ENCODE measurements at regions not wholly inside any gene's neighbourhood (a gene's known extent, or its start where the extent isn't known, plus 50 kb on each side); places are given as distances from the start of the nearest gene placed in this dataset.

DNA sequence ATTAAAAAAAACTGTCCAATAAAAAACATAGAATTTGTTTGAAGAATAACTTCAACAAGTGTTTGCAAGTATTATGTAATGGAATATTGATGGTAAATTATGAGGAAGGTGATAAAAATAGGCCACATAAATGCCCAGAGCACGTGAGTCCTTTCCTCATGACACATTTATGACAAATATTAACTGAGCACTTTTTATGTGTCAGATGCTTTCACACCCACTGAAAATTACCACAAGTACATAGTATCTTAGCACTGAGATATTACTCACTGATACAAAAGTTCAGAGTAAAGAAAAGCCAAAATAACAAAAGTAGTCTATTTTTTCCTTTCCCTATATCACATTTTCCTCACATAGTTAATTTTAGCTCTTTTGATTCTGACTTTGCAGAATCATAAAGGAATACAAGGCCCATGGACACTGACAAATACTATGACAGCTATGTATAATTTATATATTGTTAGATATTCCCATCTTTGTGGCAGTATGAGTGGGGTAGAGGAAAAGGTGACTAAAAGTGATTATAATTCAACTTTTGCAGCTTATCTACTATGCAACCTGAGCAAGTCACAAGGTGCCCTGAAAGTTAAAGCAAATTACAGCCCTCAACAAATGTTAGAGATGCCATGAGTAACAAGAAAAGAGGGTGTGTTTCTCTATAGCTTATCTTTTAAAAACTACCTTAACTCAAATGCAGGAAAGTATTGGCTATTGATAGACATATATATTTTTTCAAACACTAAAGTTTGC is 80.7 kb downstream of the RBMY1D start:
- H3K4me3 Mint-ChIP-seq = no peak overlapping the region
- H3K4me1 Mint-ChIP-seq = no peaks in the 10 kb centered on the region
- DNase-seq (ENCODE audit: low spot score) = no peak

More for the DNA sequence above, 80.7 kb downstream of the RBMY1D start:
- no peak for ATAC-seq
- no peak overlapping the region for H3K4me2 ChIP-seq
- peaks cover 5% of the 10 kb centered on the region for H3K27me3 Mint-ChIP-seq (ENCODE audit: insufficient read depth, low read depth, poor library complexity)
- TF ChIP-seq, protein P1, sequence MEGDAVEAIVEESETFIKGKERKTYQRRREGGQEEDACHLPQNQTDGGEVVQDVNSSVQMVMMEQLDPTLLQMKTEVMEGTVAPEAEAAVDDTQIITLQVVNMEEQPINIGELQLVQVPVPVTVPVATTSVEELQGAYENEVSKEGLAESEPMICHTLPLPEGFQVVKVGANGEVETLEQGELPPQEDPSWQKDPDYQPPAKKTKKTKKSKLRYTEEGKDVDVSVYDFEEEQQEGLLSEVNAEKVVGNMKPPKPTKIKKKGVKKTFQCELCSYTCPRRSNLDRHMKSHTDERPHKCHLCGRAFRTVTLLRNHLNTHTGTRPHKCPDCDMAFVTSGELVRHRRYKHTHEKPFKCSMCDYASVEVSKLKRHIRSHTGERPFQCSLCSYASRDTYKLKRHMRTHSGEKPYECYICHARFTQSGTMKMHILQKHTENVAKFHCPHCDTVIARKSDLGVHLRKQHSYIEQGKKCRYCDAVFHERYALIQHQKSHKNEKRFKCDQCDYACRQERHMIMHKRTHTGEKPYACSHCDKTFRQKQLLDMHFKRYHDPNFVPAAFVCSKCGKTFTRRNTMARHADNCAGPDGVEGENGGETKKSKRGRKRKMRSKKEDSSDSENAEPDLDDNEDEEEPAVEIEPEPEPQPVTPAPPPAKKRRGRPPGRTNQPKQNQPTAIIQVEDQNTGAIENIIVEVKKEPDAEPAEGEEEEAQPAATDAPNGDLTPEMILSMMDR (conservative IDR thresholded peaks at IDR 0.05; ENCODE audit: low read depth in 2 of 2) = no peak
- TF ChIP-seq JUNB (IDR thresholded peaks at IDR 0.05; ENCODE audit: unreplicated experiment) = no peak
- TF ChIP-seq STAT1 (IDR thresholded peaks at IDR 0.05; ENCODE audit: unreplicated experiment) = no peak
- TF ChIP-seq CREB1 (CRISPR knock-in tag; IDR thresholded peaks at IDR 0.05; ENCODE audit: low read depth) = no peak
- TF ChIP-seq POLR2AphosphoS5 (IDR thresholded peaks at IDR 0.05; ENCODE audit: low read depth) = no peak
- no peak for TF ChIP-seq NANOG (IDR thresholded peaks at IDR 0.05; ENCODE audit: borderline replicate concordance)
- no peak for TF ChIP-seq ZNF331 (CRISPR knock-in tag; IDR thresholded peaks at IDR 0.05; ENCODE audit: low read depth)
- TF ChIP-seq, protein P2, sequence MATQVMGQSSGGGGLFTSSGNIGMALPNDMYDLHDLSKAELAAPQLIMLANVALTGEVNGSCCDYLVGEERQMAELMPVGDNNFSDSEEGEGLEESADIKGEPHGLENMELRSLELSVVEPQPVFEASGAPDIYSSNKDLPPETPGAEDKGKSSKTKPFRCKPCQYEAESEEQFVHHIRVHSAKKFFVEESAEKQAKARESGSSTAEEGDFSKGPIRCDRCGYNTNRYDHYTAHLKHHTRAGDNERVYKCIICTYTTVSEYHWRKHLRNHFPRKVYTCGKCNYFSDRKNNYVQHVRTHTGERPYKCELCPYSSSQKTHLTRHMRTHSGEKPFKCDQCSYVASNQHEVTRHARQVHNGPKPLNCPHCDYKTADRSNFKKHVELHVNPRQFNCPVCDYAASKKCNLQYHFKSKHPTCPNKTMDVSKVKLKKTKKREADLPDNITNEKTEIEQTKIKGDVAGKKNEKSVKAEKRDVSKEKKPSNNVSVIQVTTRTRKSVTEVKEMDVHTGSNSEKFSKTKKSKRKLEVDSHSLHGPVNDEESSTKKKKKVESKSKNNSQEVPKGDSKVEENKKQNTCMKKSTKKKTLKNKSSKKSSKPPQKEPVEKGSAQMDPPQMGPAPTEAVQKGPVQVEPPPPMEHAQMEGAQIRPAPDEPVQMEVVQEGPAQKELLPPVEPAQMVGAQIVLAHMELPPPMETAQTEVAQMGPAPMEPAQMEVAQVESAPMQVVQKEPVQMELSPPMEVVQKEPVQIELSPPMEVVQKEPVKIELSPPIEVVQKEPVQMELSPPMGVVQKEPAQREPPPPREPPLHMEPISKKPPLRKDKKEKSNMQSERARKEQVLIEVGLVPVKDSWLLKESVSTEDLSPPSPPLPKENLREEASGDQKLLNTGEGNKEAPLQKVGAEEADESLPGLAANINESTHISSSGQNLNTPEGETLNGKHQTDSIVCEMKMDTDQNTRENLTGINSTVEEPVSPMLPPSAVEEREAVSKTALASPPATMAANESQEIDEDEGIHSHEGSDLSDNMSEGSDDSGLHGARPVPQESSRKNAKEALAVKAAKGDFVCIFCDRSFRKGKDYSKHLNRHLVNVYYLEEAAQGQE (IDR thresholded peaks at IDR 0.05; ENCODE audit: unreplicated experiment) = no peak
- TF ChIP-seq, protein P3, sequence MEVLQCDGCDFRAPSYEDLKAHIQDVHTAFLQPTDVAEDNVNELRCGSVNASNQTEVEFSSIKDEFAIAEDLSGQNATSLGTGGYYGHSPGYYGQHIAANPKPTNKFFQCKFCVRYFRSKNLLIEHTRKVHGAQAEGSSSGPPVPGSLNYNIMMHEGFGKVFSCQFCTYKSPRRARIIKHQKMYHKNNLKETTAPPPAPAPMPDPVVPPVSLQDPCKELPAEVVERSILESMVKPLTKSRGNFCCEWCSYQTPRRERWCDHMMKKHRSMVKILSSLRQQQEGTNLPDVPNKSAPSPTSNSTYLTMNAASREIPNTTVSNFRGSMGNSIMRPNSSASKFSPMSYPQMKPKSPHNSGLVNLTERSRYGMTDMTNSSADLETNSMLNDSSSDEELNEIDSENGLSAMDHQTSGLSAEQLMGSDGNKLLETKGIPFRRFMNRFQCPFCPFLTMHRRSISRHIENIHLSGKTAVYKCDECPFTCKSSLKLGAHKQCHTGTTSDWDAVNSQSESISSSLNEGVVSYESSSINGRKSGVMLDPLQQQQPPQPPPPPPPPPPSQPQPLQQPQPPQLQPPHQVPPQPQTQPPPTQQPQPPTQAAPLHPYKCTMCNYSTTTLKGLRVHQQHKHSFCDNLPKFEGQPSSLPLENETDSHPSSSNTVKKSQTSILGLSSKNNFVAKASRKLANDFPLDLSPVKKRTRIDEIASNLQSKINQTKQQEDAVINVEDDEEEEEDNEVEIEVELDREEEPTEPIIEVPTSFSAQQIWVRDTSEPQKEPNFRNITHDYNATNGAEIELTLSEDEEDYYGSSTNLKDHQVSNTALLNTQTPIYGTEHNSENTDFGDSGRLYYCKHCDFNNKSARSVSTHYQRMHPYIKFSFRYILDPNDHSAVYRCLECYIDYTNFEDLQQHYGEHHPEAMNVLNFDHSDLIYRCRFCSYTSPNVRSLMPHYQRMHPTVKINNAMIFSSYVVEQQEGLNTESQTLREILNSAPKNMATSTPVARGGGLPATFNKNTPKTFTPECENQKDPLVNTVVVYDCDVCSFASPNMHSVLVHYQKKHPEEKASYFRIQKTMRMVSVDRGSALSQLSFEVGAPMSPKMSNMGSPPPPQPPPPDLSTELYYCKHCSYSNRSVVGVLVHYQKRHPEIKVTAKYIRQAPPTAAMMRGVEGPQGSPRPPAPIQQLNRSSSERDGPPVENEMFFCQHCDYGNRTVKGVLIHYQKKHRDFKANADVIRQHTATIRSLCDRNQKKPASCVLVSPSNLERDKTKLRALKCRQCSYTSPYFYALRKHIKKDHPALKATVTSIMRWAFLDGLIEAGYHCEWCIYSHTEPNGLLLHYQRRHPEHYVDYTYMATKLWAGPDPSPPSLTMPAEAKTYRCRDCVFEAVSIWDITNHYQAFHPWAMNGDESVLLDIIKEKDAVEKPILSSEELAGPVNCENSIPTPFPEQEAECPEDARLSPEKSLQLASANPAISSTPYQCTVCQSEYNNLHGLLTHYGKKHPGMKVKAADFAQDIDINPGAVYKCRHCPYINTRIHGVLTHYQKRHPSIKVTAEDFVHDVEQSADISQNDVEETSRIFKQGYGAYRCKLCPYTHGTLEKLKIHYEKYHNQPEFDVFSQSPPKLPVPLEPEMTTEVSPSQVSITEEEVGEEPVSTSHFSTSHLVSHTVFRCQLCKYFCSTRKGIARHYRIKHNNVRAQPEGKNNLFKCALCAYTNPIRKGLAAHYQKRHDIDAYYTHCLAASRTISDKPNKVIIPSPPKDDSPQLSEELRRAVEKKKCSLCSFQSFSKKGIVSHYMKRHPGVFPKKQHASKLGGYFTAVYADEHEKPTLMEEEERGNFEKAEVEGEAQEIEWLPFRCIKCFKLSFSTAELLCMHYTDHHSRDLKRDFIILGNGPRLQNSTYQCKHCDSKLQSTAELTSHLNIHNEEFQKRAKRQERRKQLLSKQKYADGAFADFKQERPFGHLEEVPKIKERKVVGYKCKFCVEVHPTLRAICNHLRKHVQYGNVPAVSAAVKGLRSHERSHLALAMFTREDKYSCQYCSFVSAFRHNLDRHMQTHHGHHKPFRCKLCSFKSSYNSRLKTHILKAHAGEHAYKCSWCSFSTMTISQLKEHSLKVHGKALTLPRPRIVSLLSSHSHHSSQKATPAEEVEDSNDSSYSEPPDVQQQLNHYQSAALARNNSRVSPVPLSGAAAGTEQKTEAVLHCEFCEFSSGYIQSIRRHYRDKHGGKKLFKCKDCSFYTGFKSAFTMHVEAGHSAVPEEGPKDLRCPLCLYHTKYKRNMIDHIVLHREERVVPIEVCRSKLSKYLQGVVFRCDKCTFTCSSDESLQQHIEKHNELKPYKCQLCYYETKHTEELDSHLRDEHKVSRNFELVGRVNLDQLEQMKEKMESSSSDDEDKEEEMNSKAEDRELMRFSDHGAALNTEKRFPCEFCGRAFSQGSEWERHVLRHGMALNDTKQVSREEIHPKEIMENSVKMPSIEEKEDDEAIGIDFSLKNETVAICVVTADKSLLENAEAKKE (CRISPR knock-in tag; IDR thresholded peaks at IDR 0.05) = no peak
- H3K4me3 ChIP-seq = no peak overlapping the region
- no peaks in the 10 kb centered on the region for H3F3A ChIP-seq (replicated peaks; ENCODE audit: low read depth)
- no peaks in the 10 kb centered on the region for H4K20me1 ChIP-seq (replicated peaks; ENCODE audit: insufficient read depth)
- no peak overlapping the region for H3K27ac ChIP-seq (ENCODE audit: low read depth)
- H3K27ac Mint-ChIP-seq = no peak overlapping the region
- H3K36me3 Mint-ChIP-seq (ENCODE audit: low read depth) = peaks cover 13% of the 10 kb centered on the region; the same call in 2 of the 3 replicates
- no peaks in the 10 kb centered on the region for H3K36me3 ChIP-seq (ENCODE audit: insufficient read depth)
- no peaks in the 10 kb centered on the region for H3K9me2 ChIP-seq (ENCODE audit: insufficient read depth)
- no peaks in the 10 kb centered on the region for H3K79me2 ChIP-seq (replicated peaks; ENCODE audit: insufficient read depth)
- peaks cover 76% of the 10 kb centered on the region for H3K9me3 Mint-ChIP-seq
- H3K27me3 ChIP-seq (ENCODE audit: insufficient read depth) = no peaks in the 10 kb centered on the region
- no peak overlapping the region for H2AFZ ChIP-seq
- no peaks in the 10 kb centered on the region for H3K4me1 ChIP-seq (ENCODE audit: insufficient read depth)
